Chondrocyte (in vitro differentiated cells): ENCODE measurements at regions not wholly inside any gene's neighbourhood (a gene's known extent, or its start where the extent isn't known, plus 50 kb on each side); places are given as distances from the start of the nearest gene placed in this dataset.

Experiments
- DNase-seq: peaks from one replicate; pipeline ENCODE4 v3.0.0; 2021; ENCODE audit warnings: mixed read lengths, low spot score
- H3K27ac Mint-ChIP-seq: one replicate; pipeline ENCODE4 v1.8.0; 2021; ENCODE audit warnings: mild to moderate bottlenecking, moderate library complexity, mixed read lengths; ENCODE audit not compliant: unreplicated experiment
- H3K27me3 Mint-ChIP-seq: 2 replicates; pipeline ENCODE4 v1.8.0; 2021; ENCODE audit warnings: low read depth, mixed read lengths
- H3K36me3 Mint-ChIP-seq: 2 replicates; pipeline ENCODE4 v1.8.0; 2021; ENCODE audit warnings: low read depth, mixed read lengths
- H3K4me1 Mint-ChIP-seq: 2 replicates; pipeline ENCODE4 v1.8.0; 2021; ENCODE audit warnings: low read depth, mild to moderate bottlenecking, mixed read lengths
- H3K4me3 Mint-ChIP-seq: one replicate; pipeline ENCODE4 v1.8.0; 2021; ENCODE audit warnings: mild to moderate bottlenecking, moderate library complexity, mixed read lengths; ENCODE audit not compliant: unreplicated experiment
- H3K9me3 Mint-ChIP-seq: 2 replicates; pipeline ENCODE4 v1.8.0; 2021; ENCODE audit warnings: low read depth, mixed read lengths
- CTCF ChIP-seq: fragments of 200-600 bp; sonication (generic); IDR thresholded peaks from 2 replicates; pipeline ENCODE4 v1.5.0; 2021; ENCODE audit warnings: antibody characterized with exemption, mild to moderate bottlenecking, moderate library complexity

GRCh38 chr14:58801086-58801485 is 163.3 kb downstream of the DACT1 start:
- H3K36me3 Mint-ChIP-seq: peaks cover 6% of the 10 kb centered on the region
- H3K9me3 Mint-ChIP-seq: peaks cover 3% of the 10 kb centered on the region
- H3K4me1 Mint-ChIP-seq: peaks cover 24% of the 10 kb centered on the region
- no peak for DNase-seq
- no peak overlapping the region for H3K4me3 Mint-ChIP-seq
- no peak for TF ChIP-seq CTCF
- no peak overlapping the region for H3K27ac Mint-ChIP-seq
- H3K27me3 Mint-ChIP-seq: no peaks in the 10 kb centered on the region

GRCh38 chr14:58805057-58805456 is 167.3 kb downstream of the DACT1 start:
- no peak for TF ChIP-seq CTCF
- DNase-seq: no peak

GRCh38 chr14:58805605-58806409 is 168.0 kb downstream of the DACT1 start:
- Mint-ChIP-seq H3K9me3 (peaks cover 12% of the 10 kb centered on the region), H3K27ac (no peak overlapping the region), H3K4me1 (peaks cover 42% of the 10 kb centered on the region), H3K27me3 (no peaks in the 10 kb centered on the region), H3K4me3 (no peak overlapping the region), H3K36me3 (peaks cover 5% of the 10 kb centered on the region)
- no peak for DNase-seq
- TF ChIP-seq CTCF: no peak

More at GRCh38 chr14:58805057-58805456, 167.3 kb downstream of the DACT1 start:
- H3K27me3 Mint-ChIP-seq: no peaks in the 10 kb centered on the region
- peaks cover 9% of the 10 kb centered on the region for H3K9me3 Mint-ChIP-seq
- no peak overlapping the region for H3K4me3 Mint-ChIP-seq
- H3K27ac Mint-ChIP-seq: no peak overlapping the region
- peaks cover 6% of the 10 kb centered on the region for H3K36me3 Mint-ChIP-seq
- H3K4me1 Mint-ChIP-seq: peaks cover 42% of the 10 kb centered on the region

GRCh38 chr14:58807191-58807590 is 169.4 kb downstream of the DACT1 start:
- TF ChIP-seq CTCF: no peak
- Mint-ChIP-seq H3K27ac (no peak overlapping the region), H3K27me3 (no peaks in the 10 kb centered on the region), H3K36me3 (peaks cover 3% of the 10 kb centered on the region), H3K4me1 (peaks cover 54% of the 10 kb centered on the region), H3K4me3 (no peak overlapping the region), H3K9me3 (peaks cover 12% of the 10 kb centered on the region)
- DNase-seq: no peak

GRCh38 chr14:58808828-58809227 is 171.1 kb downstream of the DACT1 start:
- Mint-ChIP-seq H3K27me3 (no peaks in the 10 kb centered on the region), H3K4me3 (no peak overlapping the region), H3K4me1 (peaks cover 65% of the 10 kb centered on the region), H3K9me3 (peaks cover 9% of the 10 kb centered on the region), H3K36me3 (no peaks in the 10 kb centered on the region), H3K27ac (peak overlapping the region; percentile 35)
- no peak for TF ChIP-seq CTCF
- no peak for DNase-seq
